Panc1 (cell line): ENCODE measurements at regions not wholly inside any gene's neighbourhood (a gene's known extent, or its start where the extent isn't known, plus 50 kb on each side); places are given as distances from the start of the nearest gene placed in this dataset.

Experiments
- ATAC-seq: fragments of 200-7000 bp; cut with Tn5 transposase; 2 replicates; pipeline ENCODE4 v1.9.1; 2020; ENCODE audit warnings: mild to moderate bottlenecking, moderate library complexity
- BruUV-seq: library from RNA; stranded (reverse); fragments of 400-500 nt; replicated peaks from 2 replicates; lab custom pipeline; 2021; lab: Mats Ljungman, UMichigan
- CTCF ChIA-PET: fragments of 300-600 bp; sonication (Branson Sonifier 250); formaldehyde crosslinking; loops from one replicate; lab custom pipeline; 2022; ENCODE audit warnings: antibody characterized with exemption; lab: Charles Lee
- POLR2A ChIA-PET: fragments of 300-600 bp; sonication (Branson Sonifier 250); formaldehyde crosslinking; loops from one replicate; lab custom pipeline; 2022; ENCODE audit warnings: antibody characterized with exemption; lab: Charles Lee
- DNase-seq: peaks from one replicate; pipeline ENCODE4 v3.0.0-alpha.2; 2010; ENCODE audit warnings: low read depth, low spot score
- H3K27ac ChIP-seq: 2 replicates; pipeline ENCODE4 v1.5.1; 2011; ENCODE audit warnings: mild to moderate bottlenecking, low read length, inconsistent platforms
- H3K27me3 ChIP-seq: fragments of 200-500 bp; sonication (Bioruptor generic); 2 replicates; pipeline ENCODE4 v1.6.0; 2014; ENCODE audit warnings: low read length, inconsistent platforms; ENCODE audit not compliant: control insufficient read depth, insufficient read depth
- H3K36me3 ChIP-seq: fragments of 200-500 bp; sonication (Bioruptor generic); 2 replicates; pipeline ENCODE4 v1.5.1; 2014; ENCODE audit warnings: inconsistent platforms, mild to moderate bottlenecking, low read length, moderate library complexity; ENCODE audit not compliant: control insufficient read depth, insufficient read depth
- H3K4me1 ChIP-seq: 2 replicates; pipeline ENCODE4 v1.5.1; 2011; ENCODE audit warnings: inconsistent platforms, mild to moderate bottlenecking, low read length, moderate library complexity; ENCODE audit not compliant: control insufficient read depth, insufficient read depth
- H3K4me3 ChIP-seq, 2 experiments: 2 replicates each; pipeline ENCODE4 v1.5.1; 2011 to 2012; ENCODE audit warnings: low read depth in 2 of 2, low read length in 2 of 2, mild to moderate bottlenecking in 2 of 2, inconsistent platforms in 1 of 2, moderate library complexity in 1 of 2
- H3K9me3 ChIP-seq: fragments of 200-500 bp; sonication (Bioruptor generic); 2 replicates; pipeline ENCODE4 v1.5.1; 2014; ENCODE audit warnings: low read depth, mild to moderate bottlenecking, inconsistent platforms, low read length, moderate library complexity; ENCODE audit not compliant: control insufficient read depth, insufficient read depth
- CTCF ChIP-seq: fragments of 450-650 bp; IDR thresholded peaks from 2 replicates; pipeline ENCODE4 v1.5.1; 2017; ENCODE audit warnings: mild to moderate bottlenecking
- POLR2AphosphoS5 ChIP-seq: IDR thresholded peaks from 2 replicates; pipeline ENCODE4 v1.6.1; 2012; ENCODE audit warnings: mild to moderate bottlenecking, low read depth, low read length, moderate library complexity
- REST ChIP-seq, 2 experiments: IDR thresholded peaks; 2 replicates each; pipeline ENCODE4 v1.6.1; 2011 to 2012; ENCODE audit warnings: low read depth in 2 of 2, control low read depth in 1 of 2, low read length in 1 of 2, mild to moderate bottlenecking in 1 of 2, moderate library complexity in 1 of 2; ENCODE audit not compliant: insufficient read depth in 1 of 2
- SIN3A ChIP-seq: IDR thresholded peaks from 2 replicates; pipeline ENCODE4 v1.6.1; 2012; ENCODE audit warnings: low read depth, mild to moderate bottlenecking, low read length, moderate library complexity, borderline replicate concordance; ENCODE audit not compliant: insufficient read depth
- TCF7L2 ChIP-seq: IDR thresholded peaks from 2 replicates; pipeline ENCODE4 v1.6.1; 2011; ENCODE audit warnings: mild to moderate bottlenecking, low read depth, low read length, inconsistent platforms
- in situ Hi-C: cut with HindIII; loops from 2 replicates; pipeline ENCODE4 v1.10.0; 2016; ENCODE audit warnings: low sequenced_read_pairs, low pct_unique_long_range_greater_than_20kb
- intact Hi-C: fragments of 100-400 bp; cut with micrococcal nuclease; formaldehyde crosslinking; loops from one replicate; pipeline ENCODE4 v1.10.0; 2022; ENCODE audit not compliant: unreplicated experiment

- POLR2A ChIA-PET = no interaction called here
Observed at GRCh38 chr12:38456537-38457120, 140.1 kb downstream of the ALG10B start.

GRCh38 chr12:38465020-38465419 lies 148.4 kb downstream of the ALG10B start:
- ATAC-seq (no peak), DNase-seq (no peak)
- H3K27ac ChIP-seq = no peak overlapping the region
- no peak for TF ChIP-seq REST (IDR thresholded peaks at IDR 0.05; ENCODE audit: insufficient read depth in 1 of 2, low read depth in 2 of 2, low read length in 1 of 2)
- no peak for TF ChIP-seq POLR2AphosphoS5
- TF ChIP-seq CTCF = no peak
- no peak for TF ChIP-seq SIN3A
- no peak for TF ChIP-seq TCF7L2
- ChIA-PET POLR2A (no interaction called here), CTCF (no interaction called here)
- in situ Hi-C loops = no loop called here
- no TSS peak for BruUV-seq
- intact Hi-C loops = no loop called here
- H3K9me3 ChIP-seq = no peaks in the 10 kb centered on the region
- H3K36me3 ChIP-seq = no peaks in the 10 kb centered on the region
- H3K27me3 ChIP-seq = no peaks in the 10 kb centered on the region
- H3K4me1 ChIP-seq = no peaks in the 10 kb centered on the region
- H3K4me3 ChIP-seq = no peak overlapping the region

More at GRCh38 chr12:38456537-38457120, 140.1 kb downstream of the ALG10B start:
- no peaks in the 10 kb centered on the region for H3K4me1 ChIP-seq
- H3K4me3 ChIP-seq = no peak overlapping the region
- TF ChIP-seq TCF7L2 (no peak), SIN3A (no peak), CTCF (no peak), POLR2AphosphoS5 (no peak), REST (IDR thresholded peaks at IDR 0.05; ENCODE audit: insufficient read depth in 1 of 2, low read depth in 2 of 2, low read length in 1 of 2) (no peak)
- ATAC-seq (no peak), DNase-seq (no peak)
- CTCF ChIA-PET = no interaction called here
- no peaks in the 10 kb centered on the region for H3K9me3 ChIP-seq
- intact Hi-C loops (no loop called here), in situ Hi-C loops (no loop called here)
- no peaks in the 10 kb centered on the region for H3K36me3 ChIP-seq
- no peak overlapping the region for H3K27ac ChIP-seq
- no peaks in the 10 kb centered on the region for H3K27me3 ChIP-seq
- BruUV-seq = no TSS peak
